Psoas muscle (tissue), 7 donors: ENCODE measurements at regions not wholly inside any gene's neighbourhood (a gene's known extent, or its start where the extent isn't known, plus 50 kb on each side); places are given as distances from the start of the nearest gene placed in this dataset.

Source experiments
- ATAC-seq, 4 donors: fragments of 200-7000 bp; cut with Tn5 transposase; one replicate each; pipeline ENCODE4 v1.9.1; 2020; ENCODE audit warnings: moderate library complexity in 3 of 4, mild to moderate bottlenecking in 2 of 4
- DNase-seq, 2 donors: peaks; one replicate each; pipeline ENCODE4 v3.0.0-alpha.2; 2020
- H3K27ac ChIP-seq: fragments of 200-600 bp; one replicate; pipeline ENCODE4 v1.8.0; 2022
- H3K27me3 ChIP-seq, 3 donors: fragments of 200-600 bp in 1 of 3; one replicate each; pipeline versions ENCODE4 v1.6.1 to v1.8.0; 2013 to 2022; ENCODE audit warnings: low read length in 2 of 3, mild to moderate bottlenecking in 2 of 3, moderate library complexity in 1 of 3; ENCODE audit not compliant: insufficient read depth in 3 of 3
- H3K36me3 ChIP-seq, 2 donors: fragments of 200-600 bp in 1 of 2; one replicate each; pipeline versions ENCODE4 v1.6.1 to v1.8.0; 2013 to 2022; ENCODE audit warnings: low read depth in 1 of 2, mild to moderate bottlenecking in 1 of 2, moderate library complexity in 1 of 2; ENCODE audit not compliant: insufficient read depth in 1 of 2
- H3K4me1 ChIP-seq: fragments of 200-600 bp; one replicate; pipeline ENCODE4 v1.8.0; 2022
- H3K4me3 ChIP-seq: fragments of 200-600 bp; one replicate; pipeline ENCODE4 v1.8.0; 2022; ENCODE audit warnings: mild to moderate bottlenecking
- H3K9me3 ChIP-seq: fragments of 200-600 bp; one replicate; pipeline ENCODE4 v1.8.0; 2022
- CTCF ChIP-seq: fragments of 200-600 bp; IDR thresholded peaks from one replicate; pipeline ENCODE4 v1.8.0; 2022; ENCODE audit warnings: antibody characterized with exemption
- WGBS, 3 donors: extraction: QIAGEN DNeasy Blood & Tissue Kit; methylation state at CpG; one replicate each; pipeline versions ENCODE4 v1.1.6 to v1.1.7; 2013; 5-methylcytosine and 5-hydroxymethylcytosine counted together
- intact Hi-C, 2 donors: fragments of 100-400 bp; cut with DNase I; formaldehyde crosslinking; loops; one replicate each; pipeline versions ENCODE4 v1.11.0 to v1.14.2; 2022
- donor health status: healthy with polysubstance abuse.
- donor health status: DM: no; HTN: no; CAD: no; lungs with moderate emphysema.
- donor health status: Bipolar disorder and iron deficiency.
- donor health status: healthy.
- donor health status: DM: yes; HTN: yes; CAD: no.
- donor health status: DM: no; HTN: no; CAD: no.
- donor health status: DM: yes; HTN: yes; CAD: no.

DNA sequence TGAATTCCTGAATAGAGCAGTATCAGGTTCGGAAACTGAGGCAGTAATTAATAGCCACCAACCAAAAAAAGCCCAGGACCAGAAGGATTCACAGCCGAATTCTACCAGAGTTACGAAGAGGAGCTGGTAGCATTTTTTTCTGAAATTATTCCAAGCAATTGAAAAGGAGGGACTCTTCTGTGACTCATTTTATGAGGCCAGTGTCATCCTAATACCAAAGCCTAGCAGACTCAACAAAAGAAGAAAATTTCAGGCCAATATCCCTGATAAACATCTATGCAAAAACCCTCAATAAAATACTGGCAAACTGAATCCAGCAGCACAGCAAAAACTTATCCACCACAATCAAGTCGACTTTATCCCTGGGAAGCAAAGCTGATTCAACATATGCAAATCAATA is 202.3 kb upstream of the SLC16A7 start:
- H3K4me1 ChIP-seq = no peaks in the 10 kb centered on the region
- intact Hi-C loops = no loop called here
- ATAC-seq (no peak), DNase-seq (no peak)
- no peaks in the 10 kb centered on the region for H3K27me3 ChIP-seq
- no peaks in the 10 kb centered on the region for H3K36me3 ChIP-seq
- no peaks in the 10 kb centered on the region for H3K9me3 ChIP-seq
- 81 to 85% (median 84%) methylated on average over 4 of the region's 4 CpGs for WGBS, 3 donors
- no peak overlapping the region for H3K27ac ChIP-seq
- H3K4me3 ChIP-seq = no peak overlapping the region
- TF ChIP-seq CTCF = no peak

DNA sequence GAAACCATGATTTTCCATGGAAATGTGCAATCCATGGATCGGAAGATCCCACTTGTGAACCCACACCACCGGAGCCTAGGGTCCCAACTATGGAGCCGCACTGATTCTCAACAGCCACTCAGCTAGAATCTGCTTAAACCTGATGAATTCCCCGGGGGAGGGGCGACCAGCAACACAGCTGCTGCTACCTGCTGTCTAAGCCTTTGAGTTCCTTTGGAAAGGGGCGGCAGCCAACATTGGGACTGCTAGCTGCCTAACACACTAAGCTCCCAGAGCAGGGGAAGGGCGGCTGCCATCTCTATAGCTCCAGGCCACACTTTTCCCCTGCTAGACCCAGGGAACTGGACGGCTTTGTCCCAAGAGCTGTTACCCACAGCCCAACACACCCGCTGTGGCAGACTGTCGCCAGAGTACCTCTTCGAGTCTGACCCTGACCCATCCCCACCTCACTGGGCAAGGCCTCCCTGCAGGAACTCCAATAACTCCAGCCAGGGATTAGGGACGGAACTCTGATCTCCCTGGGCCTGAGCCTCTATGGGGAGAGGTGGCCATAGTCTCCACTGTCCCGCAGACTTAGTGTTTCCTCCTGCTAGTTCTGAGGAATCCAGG is 205.8 kb upstream of the SLC16A7 start:
- no peaks in the 10 kb centered on the region for H3K36me3 ChIP-seq
- WGBS, 3 donors = 88 to 93% (median 93%) methylated on average over 12 to 13 of the region's 13 CpGs
- H3K27ac ChIP-seq = no peak overlapping the region
- no peak for ATAC-seq
- H3K9me3 ChIP-seq = no peaks in the 10 kb centered on the region
- DNase-seq = peak in 1 of 2 donors; percentile 41
- no peak overlapping the region for H3K4me3 ChIP-seq
- no peaks in the 10 kb centered on the region for H3K4me1 ChIP-seq
- no peaks in the 10 kb centered on the region for H3K27me3 ChIP-seq
- no peak for TF ChIP-seq CTCF
- intact Hi-C loops = no loop called here

DNA sequence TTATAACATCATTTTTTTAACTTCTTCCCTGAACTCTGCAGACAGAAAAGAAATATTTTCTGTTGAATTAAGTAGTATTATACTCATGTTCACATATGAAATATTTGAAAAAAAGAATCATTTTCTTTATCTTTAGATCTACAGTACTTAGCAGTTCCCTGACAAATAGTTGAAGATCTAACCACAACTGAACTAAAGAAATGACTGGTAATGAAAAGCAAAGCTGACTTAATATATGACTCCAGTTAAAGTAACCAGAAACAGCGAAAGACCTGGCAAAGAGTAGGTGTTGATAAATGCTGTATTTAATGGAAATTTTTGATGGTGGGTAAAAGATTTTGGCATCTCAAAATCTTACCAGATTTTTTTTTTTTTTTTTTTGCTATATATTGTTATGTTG is 207.1 kb upstream of the SLC16A7 start:
- Histone ChIP-seq H3K36me3 (no peaks in the 10 kb centered on the region), H3K4me3 (no peak overlapping the region), H3K4me1 (no peaks in the 10 kb centered on the region), H3K27ac (no peak overlapping the region), H3K27me3 (no peaks in the 10 kb centered on the region), H3K9me3 (no peaks in the 10 kb centered on the region)
- DNase-seq (no peak), ATAC-seq (no peak)
- WGBS, 3 donors = 84 to 86% (median 86%) methylated on average over 1 of the region's 1 CpG
- intact Hi-C loops = no loop called here
- TF ChIP-seq CTCF = no peak

DNA sequence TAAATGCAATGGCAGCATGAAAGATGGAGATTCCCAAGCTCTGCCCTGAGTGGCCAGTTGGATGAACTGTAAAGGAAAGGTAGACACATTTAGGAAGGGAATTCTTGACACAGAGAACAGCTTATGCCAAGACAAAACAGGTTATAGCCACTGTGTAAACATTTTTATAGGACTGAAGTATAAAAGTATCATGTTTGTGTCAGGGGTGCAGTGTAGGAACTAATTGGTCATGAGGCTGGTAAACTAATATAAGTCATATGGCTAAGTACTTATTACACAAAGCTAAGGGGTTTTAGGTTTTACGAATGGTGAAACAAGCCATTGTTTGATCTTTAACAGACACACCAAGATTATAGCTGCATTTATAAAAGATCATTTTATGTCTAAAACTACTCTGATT is 207.7 kb upstream of the SLC16A7 start:
- DNase-seq (no peak), ATAC-seq (no peak)
- 72 to 89% (median 81%) methylated on average over 1 of the region's 1 CpG for WGBS, 3 donors
- no peaks in the 10 kb centered on the region for H3K9me3 ChIP-seq
- TF ChIP-seq CTCF = no peak
- no peak overlapping the region for H3K27ac ChIP-seq
- intact Hi-C loops = no loop called here
- H3K4me3 ChIP-seq = no peak overlapping the region
- no peaks in the 10 kb centered on the region for H3K4me1 ChIP-seq
- no peaks in the 10 kb centered on the region for H3K36me3 ChIP-seq
- no peaks in the 10 kb centered on the region for H3K27me3 ChIP-seq

DNA sequence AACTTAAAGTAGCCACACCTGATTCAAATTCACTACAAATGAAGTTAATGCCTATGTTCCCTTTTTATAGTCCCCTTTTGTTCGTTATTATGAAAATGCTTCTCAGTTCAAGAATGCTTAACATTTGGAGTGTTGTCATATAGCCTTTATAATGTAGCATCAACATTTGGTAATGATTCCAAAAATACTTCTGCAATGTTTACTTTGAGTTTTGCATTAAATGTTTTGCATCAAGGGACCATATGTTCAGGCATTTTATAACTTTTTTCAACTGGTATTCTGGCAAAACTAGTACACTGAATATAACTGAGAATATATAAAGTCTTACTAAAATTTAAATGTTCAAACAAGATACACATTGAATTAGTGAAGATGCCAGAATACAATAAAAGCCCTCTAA is 209.6 kb upstream of the SLC16A7 start:
- 52 to 58% (median 54%) methylated on average over 1 of the region's 1 CpG for WGBS, 3 donors
- Histone ChIP-seq H3K4me3 (no peak overlapping the region), H3K4me1 (no peaks in the 10 kb centered on the region), H3K36me3 (no peaks in the 10 kb centered on the region), H3K27ac (no peak overlapping the region), H3K9me3 (no peaks in the 10 kb centered on the region), H3K27me3 (no peaks in the 10 kb centered on the region)
- DNase-seq (no peak), ATAC-seq (no peak)
- TF ChIP-seq CTCF = no peak
- intact Hi-C loops = no loop called here
